Testis (tissue), 2 donors: ENCODE measurements at regions not wholly inside any gene's neighbourhood (a gene's known extent, or its start where the extent isn't known, plus 50 kb on each side); places are given as distances from the start of the nearest gene placed in this dataset.

Experiments
- DNase-seq: peaks from one replicate; pipeline ENCODE4 v3.0.0-alpha.2; 2019
- H3K27ac ChIP-seq, 2 donors: fragments of 200-600 bp; sonication (generic); one replicate each; pipeline ENCODE4 v1.5.1; 2019
- H3K27me3 ChIP-seq: fragments of 200-600 bp; sonication (generic); one replicate; pipeline ENCODE4 v1.5.1; 2019
- H3K36me3 ChIP-seq: fragments of 200-600 bp; sonication (generic); one replicate; pipeline ENCODE4 v1.5.1; 2017; ENCODE audit warnings: low read depth; ENCODE audit errors: missing control alignments
- H3K4me1 ChIP-seq: fragments of 200-600 bp; sonication (generic); one replicate; pipeline ENCODE4 v1.5.1; 2019
- H3K4me3 ChIP-seq, 2 donors: fragments of 200-600 bp; sonication (generic); one replicate each; pipeline ENCODE4 v1.5.1; 2017 to 2019
- H3K9me3 ChIP-seq: fragments of 200-600 bp; sonication (generic); one replicate; pipeline ENCODE4 v1.5.1; 2017
- POLR2A ChIP-seq: fragments of 450-650 bp; IDR thresholded peaks from one replicate; pipeline ENCODE4 v1.6.1; 2017; ENCODE audit warnings: antibody characterized with exemption, mild to moderate bottlenecking, moderate library complexity
- WGBS, 2 donors: methylation state at CpG; one replicate each; pipeline ENCODE4 v1.1.5; 2018; 5-methylcytosine and 5-hydroxymethylcytosine counted together
- intact Hi-C: fragments of 100-400 bp; cut with DNase I; formaldehyde crosslinking; loops from one replicate; pipeline ENCODE4 v1.15.1; 2023; ENCODE audit warnings: low total_unique reads
- TF ChIP-seq, protein P1 (sequence below), 3 experiments: fragments of 450-650 bp in 2 of 3; fragments of 200-600 bp in 1 of 3; sonication (generic) in 1 of 3; IDR thresholded peaks; one replicate each; pipeline ENCODE4 v1.5.1; 2016 to 2019; ENCODE audit warnings: antibody characterized with exemption in 3 of 3, mild to moderate bottlenecking in 2 of 3, moderate library complexity in 1 of 3

DNA sequence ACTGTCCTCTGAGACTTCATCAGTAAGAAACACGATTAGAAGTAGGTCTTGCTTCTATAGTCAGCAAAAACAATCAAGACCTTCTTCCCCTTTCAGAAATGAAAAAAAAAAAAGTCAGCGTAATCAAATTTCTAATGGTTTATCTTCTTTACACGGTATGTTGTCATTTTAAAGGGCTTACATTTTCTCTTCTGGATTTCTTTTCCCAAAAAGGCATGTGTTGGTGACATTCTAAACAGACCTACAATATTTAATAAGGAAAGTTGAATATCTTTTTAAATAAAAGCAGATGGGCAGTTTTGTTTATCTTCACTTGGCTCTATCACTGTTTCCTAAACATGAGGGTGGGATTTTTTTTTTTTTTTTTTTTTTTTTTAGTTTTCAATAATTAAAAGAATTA lies 197.3 kb upstream of the ADAMTS9 start:
- Histone ChIP-seq H3K27me3 (no peaks in the 10 kb centered on the region), H3K27ac (no peak overlapping the region), H3K4me3 (no peak overlapping the region), H3K4me1 (peaks cover 3% of the 10 kb centered on the region), H3K9me3 (no peaks in the 10 kb centered on the region), H3K36me3 (no peaks in the 10 kb centered on the region)
- WGBS, 2 donors, result 59 to 62% methylated on average over 3 of the region's 3 CpGs
- TF ChIP-seq, protein P1, sequence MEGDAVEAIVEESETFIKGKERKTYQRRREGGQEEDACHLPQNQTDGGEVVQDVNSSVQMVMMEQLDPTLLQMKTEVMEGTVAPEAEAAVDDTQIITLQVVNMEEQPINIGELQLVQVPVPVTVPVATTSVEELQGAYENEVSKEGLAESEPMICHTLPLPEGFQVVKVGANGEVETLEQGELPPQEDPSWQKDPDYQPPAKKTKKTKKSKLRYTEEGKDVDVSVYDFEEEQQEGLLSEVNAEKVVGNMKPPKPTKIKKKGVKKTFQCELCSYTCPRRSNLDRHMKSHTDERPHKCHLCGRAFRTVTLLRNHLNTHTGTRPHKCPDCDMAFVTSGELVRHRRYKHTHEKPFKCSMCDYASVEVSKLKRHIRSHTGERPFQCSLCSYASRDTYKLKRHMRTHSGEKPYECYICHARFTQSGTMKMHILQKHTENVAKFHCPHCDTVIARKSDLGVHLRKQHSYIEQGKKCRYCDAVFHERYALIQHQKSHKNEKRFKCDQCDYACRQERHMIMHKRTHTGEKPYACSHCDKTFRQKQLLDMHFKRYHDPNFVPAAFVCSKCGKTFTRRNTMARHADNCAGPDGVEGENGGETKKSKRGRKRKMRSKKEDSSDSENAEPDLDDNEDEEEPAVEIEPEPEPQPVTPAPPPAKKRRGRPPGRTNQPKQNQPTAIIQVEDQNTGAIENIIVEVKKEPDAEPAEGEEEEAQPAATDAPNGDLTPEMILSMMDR (IDR thresholded peaks at IDR 0.05), result no peak
- TF ChIP-seq POLR2A, result no peak
- intact Hi-C loops, result no loop called here
- DNase-seq, result no peak

DNA sequence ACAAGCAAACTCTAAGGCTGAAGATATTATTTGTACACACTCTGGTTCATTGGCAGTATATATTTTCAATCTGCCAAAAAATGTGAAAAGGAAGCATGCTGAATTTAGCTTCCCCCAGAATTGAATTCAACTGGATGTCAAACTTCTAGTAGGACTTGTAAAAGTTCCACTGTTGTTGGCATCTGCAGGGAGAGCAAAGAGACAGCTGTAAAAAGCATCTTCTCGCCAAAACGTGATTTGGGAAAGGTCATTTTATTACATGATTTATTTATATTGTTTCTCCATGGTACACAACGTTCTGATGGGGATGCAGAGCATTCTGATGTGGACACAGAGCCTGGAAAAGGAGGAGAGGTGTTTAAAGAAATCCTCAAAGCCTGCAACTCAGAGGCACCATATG lies 196.7 kb upstream of the ADAMTS9 start:
- Histone ChIP-seq H3K27ac (peak overlapping the region in 1 of 2 donors; percentile 41), H3K36me3 (no peaks in the 10 kb centered on the region), H3K4me1 (no peaks in the 10 kb centered on the region), H3K4me3 (no peak overlapping the region), H3K9me3 (no peaks in the 10 kb centered on the region), H3K27me3 (no peaks in the 10 kb centered on the region)
- intact Hi-C loops, result no loop called here
- DNase-seq, result no peak
- TF ChIP-seq, protein P1 (IDR thresholded peaks at IDR 0.05), result no peak
- TF ChIP-seq POLR2A, result no peak
- WGBS, 2 donors, result 24 to 34% methylated on average over 3 of the region's 3 CpGs

DNA sequence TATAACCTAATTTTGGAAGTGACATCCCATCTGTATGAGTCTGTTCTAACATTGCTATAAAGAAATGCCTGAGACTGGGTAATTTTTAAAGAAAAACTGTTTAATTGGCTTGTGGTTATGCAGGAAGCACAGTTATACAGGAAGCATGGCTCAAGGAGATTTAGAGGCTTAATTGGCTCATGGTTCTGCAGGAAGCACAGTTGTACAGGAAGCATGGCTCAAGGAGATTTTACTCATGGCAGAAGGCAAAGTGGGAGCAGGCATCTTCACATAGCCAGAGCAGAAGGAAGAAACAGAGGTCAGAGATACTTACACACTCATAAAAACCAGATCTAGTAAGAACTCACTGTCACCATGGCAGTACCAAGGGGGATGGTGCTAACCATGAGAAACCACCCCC lies 193.1 kb upstream of the ADAMTS9 start:
- Histone ChIP-seq H3K27me3 (no peaks in the 10 kb centered on the region), H3K36me3 (no peaks in the 10 kb centered on the region)

DNA sequence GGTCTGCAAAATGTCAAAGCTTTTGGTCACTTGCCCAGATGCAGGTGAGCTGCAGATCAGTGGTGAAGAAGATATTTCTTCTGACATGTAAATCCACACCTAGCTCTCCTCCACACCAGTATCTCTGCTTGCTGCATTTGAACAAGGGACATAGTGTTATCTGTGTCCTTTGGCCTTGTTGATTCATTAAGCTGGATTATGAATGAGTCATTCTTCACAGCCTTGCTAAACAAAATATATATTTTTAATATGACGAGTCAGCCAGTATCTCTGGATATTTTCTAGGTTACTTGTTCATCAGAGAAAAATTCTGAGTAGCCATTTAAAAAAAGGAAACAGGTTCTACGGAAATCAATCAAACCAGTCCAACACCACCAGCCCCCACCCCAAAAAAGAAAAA lies 190.6 kb upstream of the ADAMTS9 start:
- Histone ChIP-seq H3K4me1 (no peaks in the 10 kb centered on the region), H3K9me3 (no peaks in the 10 kb centered on the region), H3K27ac (no peak overlapping the region), H3K4me3 (no peak overlapping the region), H3K27me3 (no peaks in the 10 kb centered on the region), H3K36me3 (no peaks in the 10 kb centered on the region)
- no peak for TF ChIP-seq POLR2A
- TF ChIP-seq, protein P1 (IDR thresholded peaks at IDR 0.05), result no peak
- 75 to 80% methylated on average over 2 of the region's 2 CpGs for WGBS, 2 donors
- intact Hi-C loops, result no loop called here
- DNase-seq, result no peak

More for the DNA sequence above, 193.1 kb upstream of the ADAMTS9 start:
- intact Hi-C loops, result no loop called here
- H3K27ac ChIP-seq, result no peak overlapping the region
- TF ChIP-seq, protein P1 (IDR thresholded peaks at IDR 0.05), result no peak
- TF ChIP-seq POLR2A, result no peak
- no peak overlapping the region for H3K4me3 ChIP-seq
- no peaks in the 10 kb centered on the region for H3K9me3 ChIP-seq
- no peaks in the 10 kb centered on the region for H3K4me1 ChIP-seq
- DNase-seq, result no peak

DNA sequence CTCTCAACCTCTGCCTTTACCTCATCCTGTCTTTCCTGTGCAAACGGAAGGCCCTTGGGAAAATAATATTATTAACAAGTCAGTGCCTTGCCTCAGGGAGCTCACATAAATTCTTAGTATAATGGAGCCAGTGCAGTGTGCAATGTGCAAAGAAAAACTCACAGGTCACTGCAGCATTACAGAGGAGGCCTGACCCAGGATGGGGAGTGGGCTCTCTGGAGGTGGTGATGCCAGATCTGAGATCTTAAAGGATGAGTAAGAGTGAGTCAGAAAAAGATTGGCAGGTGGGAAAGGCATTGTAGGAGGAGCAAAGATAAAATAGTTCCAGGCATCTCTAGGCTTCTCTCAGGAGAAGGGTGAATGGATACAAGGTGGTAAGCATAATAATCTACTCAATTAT lies 185.6 kb upstream of the ADAMTS9 start:
- intact Hi-C loops, result no loop called here
- WGBS, 2 donors, result 80 to 84% methylated on average over 1 of the region's 1 CpG
- Histone ChIP-seq H3K9me3 (no peaks in the 10 kb centered on the region), H3K36me3 (no peaks in the 10 kb centered on the region), H3K4me3 (no peak overlapping the region), H3K4me1 (no peaks in the 10 kb centered on the region), H3K27me3 (no peaks in the 10 kb centered on the region), H3K27ac (no peak overlapping the region)
- no peak for DNase-seq
- TF ChIP-seq, protein P1 (IDR thresholded peaks at IDR 0.05), result no peak
- TF ChIP-seq POLR2A, result no peak
